ENCODE measurements at regions not wholly inside any gene's neighbourhood (a gene's known extent, or its start where the extent isn't known, plus 50 kb on each side); places are given as distances from the start of the nearest gene placed in this dataset.

DNA sequence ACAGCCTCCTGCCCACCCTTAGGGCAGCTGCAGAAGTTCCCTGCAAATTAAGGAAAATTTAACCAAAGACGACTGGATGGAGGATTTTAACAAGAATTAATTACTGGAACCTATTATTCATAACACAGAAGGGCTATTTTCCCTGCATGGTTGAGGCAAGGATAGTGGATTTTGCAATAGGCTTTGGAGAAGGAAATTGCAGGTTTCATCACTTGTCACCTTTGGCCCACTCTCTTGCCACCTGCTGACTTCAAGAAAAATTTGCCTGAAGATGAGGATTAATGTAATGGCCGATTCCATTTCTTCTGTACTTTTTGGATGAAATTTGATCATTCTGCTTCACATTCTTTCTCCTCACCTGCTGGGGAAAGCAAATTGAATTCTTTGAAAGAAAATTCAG lies 261.7 kb downstream of the FGF9 start:
- no peak overlapping the region for H3K4me3 ChIP-seq (replicated peaks; ENCODE audit: low read depth, low read length)
- no peak for DNase-seq (ENCODE audit: low read depth)
- TF ChIP-seq, protein P1, sequence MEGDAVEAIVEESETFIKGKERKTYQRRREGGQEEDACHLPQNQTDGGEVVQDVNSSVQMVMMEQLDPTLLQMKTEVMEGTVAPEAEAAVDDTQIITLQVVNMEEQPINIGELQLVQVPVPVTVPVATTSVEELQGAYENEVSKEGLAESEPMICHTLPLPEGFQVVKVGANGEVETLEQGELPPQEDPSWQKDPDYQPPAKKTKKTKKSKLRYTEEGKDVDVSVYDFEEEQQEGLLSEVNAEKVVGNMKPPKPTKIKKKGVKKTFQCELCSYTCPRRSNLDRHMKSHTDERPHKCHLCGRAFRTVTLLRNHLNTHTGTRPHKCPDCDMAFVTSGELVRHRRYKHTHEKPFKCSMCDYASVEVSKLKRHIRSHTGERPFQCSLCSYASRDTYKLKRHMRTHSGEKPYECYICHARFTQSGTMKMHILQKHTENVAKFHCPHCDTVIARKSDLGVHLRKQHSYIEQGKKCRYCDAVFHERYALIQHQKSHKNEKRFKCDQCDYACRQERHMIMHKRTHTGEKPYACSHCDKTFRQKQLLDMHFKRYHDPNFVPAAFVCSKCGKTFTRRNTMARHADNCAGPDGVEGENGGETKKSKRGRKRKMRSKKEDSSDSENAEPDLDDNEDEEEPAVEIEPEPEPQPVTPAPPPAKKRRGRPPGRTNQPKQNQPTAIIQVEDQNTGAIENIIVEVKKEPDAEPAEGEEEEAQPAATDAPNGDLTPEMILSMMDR (IDR thresholded peaks at IDR 0.05; ENCODE audit: low read length, missing control alignments), result no peak

DNA sequence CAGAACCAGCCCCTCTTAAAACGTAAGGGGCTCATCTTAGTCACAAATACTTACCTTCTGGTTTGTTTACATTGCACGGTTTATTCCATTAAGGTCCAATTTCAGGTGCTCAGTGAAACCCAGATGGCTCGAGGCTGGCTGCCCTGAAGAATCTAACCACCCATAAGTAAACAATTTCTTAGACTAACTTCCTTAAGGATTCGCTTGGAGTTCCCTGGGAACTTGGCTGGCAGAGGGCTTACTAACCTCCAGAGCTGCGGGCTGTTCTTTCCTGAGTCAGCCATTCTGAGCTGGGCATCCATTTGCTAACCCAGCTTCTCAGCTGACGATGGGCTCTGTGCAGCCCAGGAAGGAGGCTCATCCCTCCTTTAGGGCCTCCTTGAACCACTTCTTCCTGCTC lies 262.1 kb downstream of the FGF9 start:
- TF ChIP-seq, protein P1 (IDR thresholded peaks at IDR 0.05; ENCODE audit: low read length, missing control alignments), result no peak
- no peak overlapping the region for H3K4me3 ChIP-seq (replicated peaks; ENCODE audit: low read depth, low read length)
- no peak for DNase-seq (ENCODE audit: low read depth)

DNA sequence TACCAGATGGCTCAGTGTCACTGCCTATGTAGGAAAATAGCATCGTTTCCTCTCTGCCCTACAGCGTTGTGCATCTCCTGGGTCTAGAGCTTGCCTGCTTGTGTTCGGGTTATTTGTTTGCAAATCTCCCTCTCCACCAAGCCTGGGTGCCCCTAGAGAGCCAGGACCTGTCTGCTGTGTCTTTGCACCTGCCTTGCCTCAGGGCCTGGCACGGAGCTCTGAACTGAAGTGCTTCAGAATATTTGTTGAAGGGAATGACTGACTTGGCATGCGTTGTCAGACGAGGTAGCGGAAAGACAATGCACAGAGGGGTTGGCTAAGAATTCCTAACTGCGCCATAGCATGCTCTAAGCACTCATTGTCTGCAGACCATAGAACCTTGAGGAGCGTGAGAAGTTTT lies 263.4 kb downstream of the FGF9 start:
- no peak overlapping the region for H3K4me3 ChIP-seq (replicated peaks; ENCODE audit: low read depth, low read length)
- no peak for DNase-seq (ENCODE audit: low read depth)
- TF ChIP-seq, protein P1 (IDR thresholded peaks at IDR 0.05; ENCODE audit: low read length, missing control alignments), result no peak

DNA sequence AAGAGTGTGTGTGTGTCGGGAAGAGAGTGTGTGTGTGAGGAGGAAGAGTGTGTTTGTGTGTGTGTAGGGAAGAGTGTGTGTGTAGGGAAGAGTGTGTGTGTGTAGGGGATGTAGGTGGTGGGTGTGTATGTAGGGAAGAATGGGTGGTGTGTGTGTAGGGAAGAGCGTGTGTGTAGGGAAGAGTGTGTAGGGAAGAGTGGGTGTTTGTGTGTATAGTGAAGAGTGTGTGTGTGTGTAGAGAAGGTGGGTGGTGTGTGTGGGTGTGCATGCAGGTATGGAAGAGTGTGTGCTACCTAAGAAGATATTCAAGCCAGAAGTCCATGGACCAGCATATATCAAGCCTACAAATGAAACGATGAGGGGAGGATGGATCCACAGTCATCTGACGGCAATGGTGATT lies 265.8 kb downstream of the FGF9 start:
- DNase-seq (ENCODE audit: low read depth), result no peak
- H3K4me3 ChIP-seq (replicated peaks; ENCODE audit: low read depth, low read length), result no peak overlapping the region
- TF ChIP-seq, protein P1 (IDR thresholded peaks at IDR 0.05; ENCODE audit: low read length, missing control alignments), result no peak

DNA sequence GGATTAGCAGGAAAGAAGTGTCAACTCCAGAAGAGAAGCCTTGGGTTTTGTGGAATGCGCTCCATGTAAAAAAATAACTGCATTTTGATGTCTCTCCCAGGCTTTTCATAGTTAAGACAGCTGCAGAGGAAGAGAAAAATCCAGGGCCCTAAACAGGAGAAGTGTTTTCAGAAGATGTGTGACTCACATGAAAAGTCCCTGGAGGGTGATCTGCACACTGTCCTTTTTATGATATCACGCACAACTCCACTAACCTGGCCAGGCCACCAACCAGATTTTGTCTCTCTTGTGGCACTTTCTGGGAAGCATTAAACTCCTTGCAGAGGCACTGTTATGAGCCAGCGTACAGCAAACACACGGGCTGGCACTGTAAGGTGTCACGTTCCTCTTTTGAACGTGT lies 267.3 kb downstream of the FGF9 start:
- no peak overlapping the region for H3K4me3 ChIP-seq (replicated peaks; ENCODE audit: low read depth, low read length)
- TF ChIP-seq, protein P1 (IDR thresholded peaks at IDR 0.05; ENCODE audit: low read length, missing control alignments), result no peak
- no peak for DNase-seq (ENCODE audit: low read depth)

DNA sequence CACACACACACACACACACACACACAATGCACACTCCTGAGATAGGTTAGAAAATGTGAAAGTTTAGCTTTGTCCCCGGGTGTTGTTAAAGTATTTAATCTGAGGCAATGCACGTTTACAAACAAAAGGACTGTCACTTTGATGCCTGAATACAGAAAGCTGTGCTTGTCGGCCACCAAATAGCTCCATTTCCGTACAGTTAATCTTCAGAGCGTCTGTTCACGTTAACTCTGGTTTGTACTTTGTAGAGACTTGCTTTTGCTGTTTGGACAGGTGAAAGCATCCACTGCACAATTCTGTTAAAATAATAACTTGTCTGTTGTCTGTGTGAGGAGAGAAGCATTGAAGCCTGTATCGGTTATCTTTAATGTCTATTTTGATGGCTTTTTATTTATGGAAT lies 267.8 kb downstream of the FGF9 start:
- TF ChIP-seq, protein P1 (IDR thresholded peaks at IDR 0.05; ENCODE audit: low read length, missing control alignments), result no peak
- DNase-seq (ENCODE audit: low read depth), result no peak
- H3K4me3 ChIP-seq (replicated peaks; ENCODE audit: low read depth, low read length), result no peak overlapping the region

DNA sequence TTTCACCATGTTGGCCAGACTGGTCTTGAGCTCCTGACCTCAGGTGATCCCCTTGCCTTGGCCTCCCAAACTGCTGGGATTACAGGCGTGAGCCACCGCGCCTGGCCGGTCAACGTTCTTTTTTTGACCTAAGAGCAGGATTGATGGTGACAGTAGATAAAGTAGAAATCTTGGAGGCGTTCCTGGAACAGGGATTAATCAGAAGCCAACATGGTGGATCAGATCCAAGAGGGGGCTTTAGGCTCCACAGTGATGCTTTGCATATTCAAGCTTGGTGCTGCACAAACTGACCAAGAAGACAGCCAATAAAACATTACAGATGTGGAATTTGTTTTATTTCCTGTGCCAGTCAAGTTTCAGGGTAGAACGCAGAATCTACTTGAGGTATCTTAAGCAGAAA lies 271.2 kb downstream of the FGF9 start:
- no peak for DNase-seq (ENCODE audit: low read depth)
- H3K4me3 ChIP-seq (replicated peaks; ENCODE audit: low read depth, low read length), result no peak overlapping the region
- TF ChIP-seq, protein P1 (IDR thresholded peaks at IDR 0.05; ENCODE audit: low read length, missing control alignments), result no peak
